Body of pancreas (tissue), 4 donors: ENCODE measurements at regions not wholly inside any gene's neighbourhood (a gene's known extent, or its start where the extent isn't known, plus 50 kb on each side); places are given as distances from the start of the nearest gene placed in this dataset.

Experiments used
- POLR2A ChIP-seq, 3 donors: fragments of 450-650 bp; IDR thresholded peaks; one replicate each; pipeline ENCODE4 v1.6.1; 2016; ENCODE audit warnings: antibody characterized with exemption in 3 of 3, mild to moderate bottlenecking in 2 of 3
- TF ChIP-seq, protein P1 (sequence below), 7 experiments: fragments of 450-650 bp in 4 of 7; fragments of 200-600 bp in 3 of 7; sonication (generic) in 3 of 7; IDR thresholded peaks; one replicate each; pipeline ENCODE4 v1.5.1; 2016 to 2019; ENCODE audit warnings: antibody characterized with exemption in 7 of 7

- TF ChIP-seq, protein P1, sequence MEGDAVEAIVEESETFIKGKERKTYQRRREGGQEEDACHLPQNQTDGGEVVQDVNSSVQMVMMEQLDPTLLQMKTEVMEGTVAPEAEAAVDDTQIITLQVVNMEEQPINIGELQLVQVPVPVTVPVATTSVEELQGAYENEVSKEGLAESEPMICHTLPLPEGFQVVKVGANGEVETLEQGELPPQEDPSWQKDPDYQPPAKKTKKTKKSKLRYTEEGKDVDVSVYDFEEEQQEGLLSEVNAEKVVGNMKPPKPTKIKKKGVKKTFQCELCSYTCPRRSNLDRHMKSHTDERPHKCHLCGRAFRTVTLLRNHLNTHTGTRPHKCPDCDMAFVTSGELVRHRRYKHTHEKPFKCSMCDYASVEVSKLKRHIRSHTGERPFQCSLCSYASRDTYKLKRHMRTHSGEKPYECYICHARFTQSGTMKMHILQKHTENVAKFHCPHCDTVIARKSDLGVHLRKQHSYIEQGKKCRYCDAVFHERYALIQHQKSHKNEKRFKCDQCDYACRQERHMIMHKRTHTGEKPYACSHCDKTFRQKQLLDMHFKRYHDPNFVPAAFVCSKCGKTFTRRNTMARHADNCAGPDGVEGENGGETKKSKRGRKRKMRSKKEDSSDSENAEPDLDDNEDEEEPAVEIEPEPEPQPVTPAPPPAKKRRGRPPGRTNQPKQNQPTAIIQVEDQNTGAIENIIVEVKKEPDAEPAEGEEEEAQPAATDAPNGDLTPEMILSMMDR (IDR thresholded peaks at IDR 0.05) = no peak
- no peak for TF ChIP-seq POLR2A (IDR thresholded peaks at IDR 0.05)
Measured at GRCh38 chr18:73590950-73591349, 556.7 kb downstream of the FBXO15 start.
